K562 (cell line): ENCODE measurements at regions not wholly inside any gene's neighbourhood (a gene's known extent, or its start where the extent isn't known, plus 50 kb on each side); places are given as distances from the start of the nearest gene placed in this dataset.

Experiments used
- ATAC-seq: fragments of 200-7000 bp; cut with Tn5 transposase; 3 replicates; pipeline ENCODE4 v1.9.1; 2020; ENCODE audit warnings: moderate library complexity
- BruUV-seq: library from RNA; stranded (reverse); fragments of 400-500 nt; replicated peaks from 2 replicates; lab custom pipeline; 2021; lab: Mats Ljungman, UMichigan
- CTCF ChIA-PET: fragments of 300-600 bp; formaldehyde crosslinking; extraction: SDS; loops from one replicate; lab custom pipeline; 2021; ENCODE audit warnings: low intra/inter-chr PET ratio; lab: Yijun Ruan, JAX
- POLR2A ChIA-PET: fragments of 300-600, 350-650 bp; sonication (Branson Sonifier 250); formaldehyde crosslinking; extraction: SDS; loops from one replicate; lab custom pipeline; 2021; ENCODE audit warnings: antibody characterized with exemption, inconsistent platforms; lab: Yijun Ruan, JAX
- DNase-seq, 4 experiments: peaks; one replicate each; pipeline versions ENCODE4 v3.0.0 to v3.0.0-alpha.2; 2011 to 2018; ENCODE audit warnings: low spot score in 3 of 4, mixed read lengths in 3 of 4; ENCODE audit errors: extremely low read depth in 1 of 4
- FAIRE-seq: peaks from 2 replicates; lab custom pipeline; 2011; peaks lifted over from hg19 to GRCh38; lab: Jason Lieb, UNC
- H2AFZ ChIP-seq: 2 replicates; pipeline ENCODE4 v1.6.0; 2011; ENCODE audit warnings: low read depth, low read length, control low read depth, inconsistent platforms
- H3K27ac ChIP-seq: fragments of 200-600 bp; 3 replicates; pipeline ENCODE4 v1.8.0; 2011; ENCODE audit warnings: low read depth, mild to moderate bottlenecking, control low read depth, inconsistent platforms, low read length, moderate library complexity, mixed read lengths; ENCODE audit errors: extremely low read depth
- H3K27me3 ChIP-seq, 2 experiments: fragments of 300-600 bp in 1 of 2; 2 replicates in 1 of 2; 3 replicates in 1 of 2; pipeline versions ENCODE4 v1.6.0 to v1.8.0; 2011; ENCODE audit warnings: inconsistent platforms in 2 of 2, low read length in 2 of 2, mild to moderate bottlenecking in 1 of 2, mixed read lengths in 1 of 2, moderate library complexity in 1 of 2; ENCODE audit not compliant: control insufficient read depth in 2 of 2, insufficient read depth in 2 of 2
- H3K36me3 ChIP-seq: fragments of 300-600 bp; 3 replicates; pipeline ENCODE4 v1.8.0; 2011; ENCODE audit warnings: mild to moderate bottlenecking, low read length, inconsistent platforms; ENCODE audit not compliant: control insufficient read depth, insufficient read depth
- H3K4me1 ChIP-seq, 2 experiments: fragments of 200-600 bp in 1 of 2; replicated peaks in 1 of 2; 2 replicates in 1 of 2; 3 replicates in 1 of 2; pipeline versions ENCODE4 v1.5.1 to v1.8.0; 2011; ENCODE audit warnings: inconsistent platforms in 2 of 2, low read length in 2 of 2, mild to moderate bottlenecking in 1 of 2, mixed read lengths in 1 of 2, moderate library complexity in 1 of 2; ENCODE audit not compliant: control insufficient read depth in 2 of 2, insufficient read depth in 2 of 2
- H3K4me2 ChIP-seq: 2 replicates; pipeline ENCODE4 v1.6.1; 2011; ENCODE audit warnings: low read length, control low read depth, inconsistent platforms, mixed read lengths; ENCODE audit not compliant: insufficient read depth
- H3K4me3 ChIP-seq: fragments of 200-600 bp; sonication (generic), shearing (Covaris generic); 2 replicates; pipeline ENCODE4 v1.5.1; 2016; ENCODE audit warnings: control low read depth, inconsistent platforms
- H3K79me2 ChIP-seq: fragments of 200-600 bp; 3 replicates; pipeline ENCODE4 v1.8.0; 2011; ENCODE audit warnings: low read length, inconsistent platforms; ENCODE audit not compliant: control insufficient read depth, insufficient read depth
- H3K9ac ChIP-seq, 2 experiments: 2 replicates each; pipeline versions ENCODE4 v1.6.0 to v1.6.1; 2011; ENCODE audit warnings: low read depth in 2 of 2, low read length in 2 of 2, control low read depth in 1 of 2, inconsistent platforms in 1 of 2, mild to moderate bottlenecking in 1 of 2, mixed read lengths in 1 of 2; ENCODE audit not compliant: insufficient read depth in 1 of 2
- H3K9me1 ChIP-seq: one replicate; pipeline ENCODE4 v1.6.0; 2011; ENCODE audit warnings: inconsistent platforms, mild to moderate bottlenecking, low read length, moderate library complexity; ENCODE audit not compliant: control insufficient read depth, insufficient read depth
- H3K9me3 ChIP-seq: replicated peaks from 2 replicates; pipeline ENCODE4 v1.5.1; 2011; ENCODE audit warnings: low read depth, low read length, inconsistent platforms; ENCODE audit not compliant: control insufficient read depth, insufficient read depth
- H4K20me1 ChIP-seq: replicated peaks from 2 replicates; pipeline ENCODE4 v1.6.1; 2011; ENCODE audit warnings: low read length, inconsistent platforms, mixed read lengths; ENCODE audit not compliant: control insufficient read depth, insufficient read depth
- HIVEP1 ChIP-seq: fragments of 250-450 bp; sonication (Bioruptor Pico); IDR thresholded peaks from 2 replicates; pipeline ENCODE4 v1.4.0; 2020; ENCODE audit warnings: mild to moderate bottlenecking
- KDM2B ChIP-seq: fragments of 250-450 bp; sonication (Bioruptor Pico); IDR thresholded peaks from 2 replicates; pipeline ENCODE4 v1.8.0; 2021; ENCODE audit warnings: mild to moderate bottlenecking, moderate library complexity
- PCBP2 ChIP-seq: fragments of 200-400 bp; formaldehyde crosslinking; IDR thresholded peaks from 2 replicates; pipeline ENCODE4 v1.6.1; 2018; ENCODE audit warnings: low read length, low read depth, mild to moderate bottlenecking, moderate library complexity; ENCODE audit not compliant: poor library complexity, severe bottlenecking
- SMAD2 ChIP-seq: fragments of 150-350 bp; IDR thresholded peaks from 2 replicates; pipeline ENCODE4 v1.6.1; 2014; ENCODE audit warnings: low read depth, mild to moderate bottlenecking, low read length
- TCF7L2 ChIP-seq: fragments of 150-350 bp; IDR thresholded peaks from 2 replicates; pipeline ENCODE4 v1.6.1; 2016; ENCODE audit warnings: low read depth, mild to moderate bottlenecking, low read length, moderate library complexity
- ZNF175 ChIP-seq: fragments of 200-800 bp; sonication (Bioruptor generic); IDR thresholded peaks from 2 replicates; pipeline ENCODE4 v1.6.1; 2016; ENCODE audit warnings: low read depth, mild to moderate bottlenecking, missing genetic modification characterization, missing compliant biosample characterization
- ZNF75A ChIP-seq: fragments of 450-650 bp; formaldehyde crosslinking; IDR thresholded peaks from 2 replicates; pipeline ENCODE4 v1.4.0; 2020; ENCODE audit warnings: mild to moderate bottlenecking
- WGBS: fragments of 100-300 bp; shearing (Covaris generic); methylation state at CpG from one replicate; pipeline ENCODE4 v1.1.6; 2016; ENCODE audit warnings: low coverage, mixed read lengths; ENCODE audit not compliant: insufficient coverage; ENCODE audit errors: missing lambda C conversion rate; 5-methylcytosine and 5-hydroxymethylcytosine counted together
- in situ Hi-C: fragments of 300-500 bp; cut with MboI; formaldehyde crosslinking; loops from 4 replicates; pipeline ENCODE4 v1.15.0; 2018; ENCODE audit warnings: inconsistent platforms, mixed read lengths
- intact Hi-C: fragments of 100-400 bp; cut with micrococcal nuclease; formaldehyde crosslinking; loops from 2 replicates; pipeline ENCODE4 v1.14.2; 2022
- TF ChIP-seq, protein P1 (sequence below): fragments of 200-600 bp; sonication (generic); IDR thresholded peaks from one replicate; pipeline ENCODE4 v1.6.1; 2012; ENCODE audit warnings: mild to moderate bottlenecking, low read depth, low read length, inconsistent platforms
- TF ChIP-seq, protein P2 (sequence below): IDR thresholded peaks from 3 replicates; pipeline ENCODE4 v1.6.1; 2011; ENCODE audit warnings: borderline replicate concordance, mild to moderate bottlenecking, moderate library complexity; ENCODE audit not compliant: insufficient read length; ENCODE audit errors: extremely low read depth

DNA sequence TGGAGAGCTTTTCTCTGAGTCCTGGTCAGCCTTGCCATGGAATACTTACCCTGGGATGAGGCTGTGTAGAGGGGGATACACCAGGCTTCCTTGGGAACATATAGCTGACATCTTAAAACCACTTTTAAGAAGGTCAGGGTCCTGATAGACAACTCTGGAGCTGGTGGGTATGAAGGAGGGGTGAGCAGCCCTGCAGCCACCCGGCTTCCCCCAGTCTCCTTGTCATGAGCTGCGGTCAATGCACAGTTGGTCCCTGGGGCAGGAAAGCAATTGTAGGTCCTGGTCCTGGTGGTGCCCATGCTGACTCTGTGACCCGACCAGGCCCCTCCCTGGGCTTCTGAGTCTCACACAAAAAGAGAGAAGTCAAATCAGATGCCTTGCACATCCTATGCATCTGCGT lies 63.6 kb downstream of the MRPL36 start:
- CTCF ChIA-PET: no interaction called here
- H3K27me3 ChIP-seq: peaks cover 2 to 33% of the 10 kb centered on the region in 2 experiments; a peak in 3 of 5 replicates
- no peak for TF ChIP-seq TCF7L2
- TF ChIP-seq ZNF175 (CRISPR knock-in tag): no peak
- no peak for TF ChIP-seq PCBP2
- TF ChIP-seq, protein P1, sequence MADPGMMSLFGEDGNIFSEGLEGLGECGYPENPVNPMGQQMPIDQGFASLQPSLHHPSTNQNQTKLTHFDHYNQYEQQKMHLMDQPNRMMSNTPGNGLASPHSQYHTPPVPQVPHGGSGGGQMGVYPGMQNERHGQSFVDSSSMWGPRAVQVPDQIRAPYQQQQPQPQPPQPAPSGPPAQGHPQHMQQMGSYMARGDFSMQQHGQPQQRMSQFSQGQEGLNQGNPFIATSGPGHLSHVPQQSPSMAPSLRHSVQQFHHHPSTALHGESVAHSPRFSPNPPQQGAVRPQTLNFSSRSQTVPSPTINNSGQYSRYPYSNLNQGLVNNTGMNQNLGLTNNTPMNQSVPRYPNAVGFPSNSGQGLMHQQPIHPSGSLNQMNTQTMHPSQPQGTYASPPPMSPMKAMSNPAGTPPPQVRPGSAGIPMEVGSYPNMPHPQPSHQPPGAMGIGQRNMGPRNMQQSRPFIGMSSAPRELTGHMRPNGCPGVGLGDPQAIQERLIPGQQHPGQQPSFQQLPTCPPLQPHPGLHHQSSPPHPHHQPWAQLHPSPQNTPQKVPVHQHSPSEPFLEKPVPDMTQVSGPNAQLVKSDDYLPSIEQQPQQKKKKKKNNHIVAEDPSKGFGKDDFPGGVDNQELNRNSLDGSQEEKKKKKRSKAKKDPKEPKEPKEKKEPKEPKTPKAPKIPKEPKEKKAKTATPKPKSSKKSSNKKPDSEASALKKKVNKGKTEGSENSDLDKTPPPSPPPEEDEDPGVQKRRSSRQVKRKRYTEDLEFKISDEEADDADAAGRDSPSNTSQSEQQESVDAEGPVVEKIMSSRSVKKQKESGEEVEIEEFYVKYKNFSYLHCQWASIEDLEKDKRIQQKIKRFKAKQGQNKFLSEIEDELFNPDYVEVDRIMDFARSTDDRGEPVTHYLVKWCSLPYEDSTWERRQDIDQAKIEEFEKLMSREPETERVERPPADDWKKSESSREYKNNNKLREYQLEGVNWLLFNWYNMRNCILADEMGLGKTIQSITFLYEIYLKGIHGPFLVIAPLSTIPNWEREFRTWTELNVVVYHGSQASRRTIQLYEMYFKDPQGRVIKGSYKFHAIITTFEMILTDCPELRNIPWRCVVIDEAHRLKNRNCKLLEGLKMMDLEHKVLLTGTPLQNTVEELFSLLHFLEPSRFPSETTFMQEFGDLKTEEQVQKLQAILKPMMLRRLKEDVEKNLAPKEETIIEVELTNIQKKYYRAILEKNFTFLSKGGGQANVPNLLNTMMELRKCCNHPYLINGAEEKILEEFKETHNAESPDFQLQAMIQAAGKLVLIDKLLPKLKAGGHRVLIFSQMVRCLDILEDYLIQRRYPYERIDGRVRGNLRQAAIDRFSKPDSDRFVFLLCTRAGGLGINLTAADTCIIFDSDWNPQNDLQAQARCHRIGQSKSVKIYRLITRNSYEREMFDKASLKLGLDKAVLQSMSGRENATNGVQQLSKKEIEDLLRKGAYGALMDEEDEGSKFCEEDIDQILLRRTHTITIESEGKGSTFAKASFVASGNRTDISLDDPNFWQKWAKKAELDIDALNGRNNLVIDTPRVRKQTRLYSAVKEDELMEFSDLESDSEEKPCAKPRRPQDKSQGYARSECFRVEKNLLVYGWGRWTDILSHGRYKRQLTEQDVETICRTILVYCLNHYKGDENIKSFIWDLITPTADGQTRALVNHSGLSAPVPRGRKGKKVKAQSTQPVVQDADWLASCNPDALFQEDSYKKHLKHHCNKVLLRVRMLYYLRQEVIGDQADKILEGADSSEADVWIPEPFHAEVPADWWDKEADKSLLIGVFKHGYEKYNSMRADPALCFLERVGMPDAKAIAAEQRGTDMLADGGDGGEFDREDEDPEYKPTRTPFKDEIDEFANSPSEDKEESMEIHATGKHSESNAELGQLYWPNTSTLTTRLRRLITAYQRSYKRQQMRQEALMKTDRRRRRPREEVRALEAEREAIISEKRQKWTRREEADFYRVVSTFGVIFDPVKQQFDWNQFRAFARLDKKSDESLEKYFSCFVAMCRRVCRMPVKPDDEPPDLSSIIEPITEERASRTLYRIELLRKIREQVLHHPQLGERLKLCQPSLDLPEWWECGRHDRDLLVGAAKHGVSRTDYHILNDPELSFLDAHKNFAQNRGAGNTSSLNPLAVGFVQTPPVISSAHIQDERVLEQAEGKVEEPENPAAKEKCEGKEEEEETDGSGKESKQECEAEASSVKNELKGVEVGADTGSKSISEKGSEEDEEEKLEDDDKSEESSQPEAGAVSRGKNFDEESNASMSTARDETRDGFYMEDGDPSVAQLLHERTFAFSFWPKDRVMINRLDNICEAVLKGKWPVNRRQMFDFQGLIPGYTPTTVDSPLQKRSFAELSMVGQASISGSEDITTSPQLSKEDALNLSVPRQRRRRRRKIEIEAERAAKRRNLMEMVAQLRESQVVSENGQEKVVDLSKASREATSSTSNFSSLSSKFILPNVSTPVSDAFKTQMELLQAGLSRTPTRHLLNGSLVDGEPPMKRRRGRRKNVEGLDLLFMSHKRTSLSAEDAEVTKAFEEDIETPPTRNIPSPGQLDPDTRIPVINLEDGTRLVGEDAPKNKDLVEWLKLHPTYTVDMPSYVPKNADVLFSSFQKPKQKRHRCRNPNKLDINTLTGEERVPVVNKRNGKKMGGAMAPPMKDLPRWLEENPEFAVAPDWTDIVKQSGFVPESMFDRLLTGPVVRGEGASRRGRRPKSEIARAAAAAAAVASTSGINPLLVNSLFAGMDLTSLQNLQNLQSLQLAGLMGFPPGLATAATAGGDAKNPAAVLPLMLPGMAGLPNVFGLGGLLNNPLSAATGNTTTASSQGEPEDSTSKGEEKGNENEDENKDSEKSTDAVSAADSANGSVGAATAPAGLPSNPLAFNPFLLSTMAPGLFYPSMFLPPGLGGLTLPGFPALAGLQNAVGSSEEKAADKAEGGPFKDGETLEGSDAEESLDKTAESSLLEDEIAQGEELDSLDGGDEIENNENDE: no peak
- TF ChIP-seq KDM2B: no peak
- no peak for TF ChIP-seq HIVEP1 (CRISPR knock-in tag)
- TF ChIP-seq, protein P2, sequence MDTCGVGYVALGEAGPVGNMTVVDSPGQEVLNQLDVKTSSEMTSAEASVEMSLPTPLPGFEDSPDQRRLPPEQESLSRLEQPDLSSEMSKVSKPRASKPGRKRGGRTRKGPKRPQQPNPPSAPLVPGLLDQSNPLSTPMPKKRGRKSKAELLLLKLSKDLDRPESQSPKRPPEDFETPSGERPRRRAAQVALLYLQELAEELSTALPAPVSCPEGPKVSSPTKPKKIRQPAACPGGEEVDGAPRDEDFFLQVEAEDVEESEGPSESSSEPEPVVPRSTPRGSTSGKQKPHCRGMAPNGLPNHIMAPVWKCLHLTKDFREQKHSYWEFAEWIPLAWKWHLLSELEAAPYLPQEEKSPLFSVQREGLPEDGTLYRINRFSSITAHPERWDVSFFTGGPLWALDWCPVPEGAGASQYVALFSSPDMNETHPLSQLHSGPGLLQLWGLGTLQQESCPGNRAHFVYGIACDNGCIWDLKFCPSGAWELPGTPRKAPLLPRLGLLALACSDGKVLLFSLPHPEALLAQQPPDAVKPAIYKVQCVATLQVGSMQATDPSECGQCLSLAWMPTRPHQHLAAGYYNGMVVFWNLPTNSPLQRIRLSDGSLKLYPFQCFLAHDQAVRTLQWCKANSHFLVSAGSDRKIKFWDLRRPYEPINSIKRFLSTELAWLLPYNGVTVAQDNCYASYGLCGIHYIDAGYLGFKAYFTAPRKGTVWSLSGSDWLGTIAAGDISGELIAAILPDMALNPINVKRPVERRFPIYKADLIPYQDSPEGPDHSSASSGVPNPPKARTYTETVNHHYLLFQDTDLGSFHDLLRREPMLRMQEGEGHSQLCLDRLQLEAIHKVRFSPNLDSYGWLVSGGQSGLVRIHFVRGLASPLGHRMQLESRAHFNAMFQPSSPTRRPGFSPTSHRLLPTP: no peak
- no peak for TF ChIP-seq SMAD2
- no peak for TF ChIP-seq ZNF75A

More for the DNA sequence above, 63.6 kb downstream of the MRPL36 start:
- DNase-seq: no peak
- Histone ChIP-seq H3K9ac (no peak overlapping the region), H3K79me2 (no peaks in the 10 kb centered on the region), H3K36me3 (no peaks in the 10 kb centered on the region), H4K20me1 (peaks cover 4% of the 10 kb centered on the region; the same call in 1 of the 2 replicates), H3K4me1 (no peaks in the 10 kb centered on the region), H3K27ac (no peak overlapping the region), H3K4me3 (no peak overlapping the region), H2AFZ (no peak overlapping the region), H3K9me3 (no peaks in the 10 kb centered on the region), H3K4me2 (no peak overlapping the region), H3K9me1 (peaks cover 4% of the 10 kb centered on the region)
- no peak for ATAC-seq
- BruUV-seq: no TSS peak
- WGBS: 1% methylated on average over 4 of the region's 4 CpGs
- no peak for FAIRE-seq
- POLR2A ChIA-PET: no interaction called here
- in situ Hi-C loops (no loop called here), intact Hi-C loops (no loop called here)
